SK-N-SH treated with all-trans-retinoic acid at 6 μM for 48 hours (cell line): ENCODE measurements at regions not wholly inside any gene's neighbourhood (a gene's known extent, or its start where the extent isn't known, plus 50 kb on each side); places are given as distances from the start of the nearest gene placed in this dataset.

ENCODE experiments used
- ATAC-seq: fragments of 200-7000 bp; cut with Tn5 transposase; 3 replicates; pipeline ENCODE4 v1.9.1; 2020; ENCODE audit warnings: mild to moderate bottlenecking, moderate library complexity
- ARNTL ChIP-seq: fragments of 450-650 bp; formaldehyde crosslinking; IDR thresholded peaks from 2 replicates; pipeline ENCODE4 v1.5.0; 2020; ENCODE audit warnings: low read depth, mild to moderate bottlenecking, moderate library complexity, borderline replicate concordance
- BACH2 ChIP-seq: fragments of 250-450 bp; sonication (Bioruptor Pico); IDR thresholded peaks from 2 replicates; pipeline ENCODE4 v1.9.0; 2021; ENCODE audit warnings: mild to moderate bottlenecking, borderline replicate concordance
- CREB5 ChIP-seq: fragments of 250-450 bp; sonication (Bioruptor Pico); IDR thresholded peaks from 2 replicates; pipeline ENCODE4 v1.5.1; 2020; ENCODE audit warnings: low read depth, mild to moderate bottlenecking, moderate library complexity
- CSDC2 ChIP-seq: fragments of 250-450 bp; sonication (Bioruptor Pico); IDR thresholded peaks from 2 replicates; pipeline ENCODE4 v1.5.0; 2020; ENCODE audit warnings: mild to moderate bottlenecking, moderate library complexity
- CSRNP3 ChIP-seq: fragments of 250-450 bp; sonication (Bioruptor Pico); IDR thresholded peaks from 2 replicates; pipeline ENCODE4 v1.5.1; 2021; ENCODE audit warnings: mild to moderate bottlenecking, moderate library complexity
- ESRRG ChIP-seq: fragments of 250-450 bp; sonication (Bioruptor Pico); IDR thresholded peaks from 2 replicates; pipeline ENCODE4 v1.6.1; 2021; ENCODE audit warnings: mild to moderate bottlenecking
- GLIS3 ChIP-seq: fragments of 250-450 bp; sonication (Bioruptor Pico); IDR thresholded peaks from 2 replicates; pipeline ENCODE4 v1.5.0; 2020; ENCODE audit warnings: mild to moderate bottlenecking, moderate library complexity
- ISL1 ChIP-seq: fragments of 250-450 bp; sonication (Bioruptor Pico); IDR thresholded peaks from 2 replicates; pipeline ENCODE4 v2.1.2; 2022; ENCODE audit warnings: mild to moderate bottlenecking, moderate library complexity
- OSR1 ChIP-seq: fragments of 250-450 bp; sonication (Bioruptor Pico); IDR thresholded peaks from 2 replicates; pipeline ENCODE4 v1.8.0; 2022; ENCODE audit warnings: moderate library complexity, mild to moderate bottlenecking, inconsistent platforms
- POU6F1 ChIP-seq: fragments of 250-450 bp; sonication (Bioruptor Pico); IDR thresholded peaks from 2 replicates; pipeline ENCODE4 v1.8.0; 2021; ENCODE audit warnings: low read depth, mild to moderate bottlenecking, moderate library complexity, borderline replicate concordance
- PPARA ChIP-seq: fragments of 250-450 bp; sonication (Bioruptor Pico); IDR thresholded peaks from 2 replicates; pipeline ENCODE4 v1.5.0; 2020; ENCODE audit warnings: mild to moderate bottlenecking, borderline replicate concordance
- RARB ChIP-seq: fragments of 250-450 bp; sonication (Bioruptor Pico); IDR thresholded peaks from 2 replicates; pipeline ENCODE4 v1.8.0; 2021; ENCODE audit warnings: mild to moderate bottlenecking, moderate library complexity
- SNAI2 ChIP-seq: fragments of 250-450 bp; sonication (Bioruptor Pico); IDR thresholded peaks from 2 replicates; pipeline ENCODE4 v1.5.0; 2020; ENCODE audit warnings: mild to moderate bottlenecking, moderate library complexity
- TCF4 ChIP-seq: fragments of 250-450 bp; sonication (Bioruptor Pico); IDR thresholded peaks from 2 replicates; pipeline ENCODE4 v1.8.0; 2021; ENCODE audit warnings: mild to moderate bottlenecking, moderate library complexity, borderline replicate concordance
- TOX ChIP-seq: fragments of 250-450 bp; sonication (Bioruptor Pico); IDR thresholded peaks from 2 replicates; pipeline ENCODE4 v1.8.0; 2021; ENCODE audit warnings: mild to moderate bottlenecking, moderate library complexity, borderline replicate concordance
- TSHZ2 ChIP-seq: fragments of 250-450 bp; sonication (Bioruptor Pico); IDR thresholded peaks from 2 replicates; pipeline ENCODE4 v1.5.0; 2020; ENCODE audit warnings: mild to moderate bottlenecking, moderate library complexity
- ZC3H10 ChIP-seq: fragments of 250-450 bp; sonication (Bioruptor Pico); IDR thresholded peaks from 2 replicates; pipeline ENCODE4 v1.5.1; 2021; ENCODE audit warnings: mild to moderate bottlenecking, moderate library complexity
- ZFP3 ChIP-seq: fragments of 250-450 bp; sonication (Bioruptor Pico); IDR thresholded peaks from 2 replicates; pipeline ENCODE4 v1.5.0; 2020; ENCODE audit warnings: mild to moderate bottlenecking, moderate library complexity
- ZFP30 ChIP-seq: fragments of 450-650 bp; formaldehyde crosslinking; IDR thresholded peaks from 2 replicates; pipeline ENCODE4 v1.5.0; 2022; ENCODE audit warnings: mild to moderate bottlenecking, moderate library complexity
- ZNF565 ChIP-seq: fragments of 450-650 bp; formaldehyde crosslinking; conservative IDR thresholded peaks from 2 replicates; pipeline ENCODE4 v1.5.0; 2020; ENCODE audit warnings: low read depth, mild to moderate bottlenecking, moderate library complexity
- ZNF70 ChIP-seq: fragments of 450-650 bp; formaldehyde crosslinking; IDR thresholded peaks from 2 replicates; pipeline ENCODE4 v1.5.0; 2020; ENCODE audit warnings: mild to moderate bottlenecking, moderate library complexity
- ZNF8 ChIP-seq: fragments of 450-650 bp; formaldehyde crosslinking; IDR thresholded peaks from 2 replicates; pipeline ENCODE4 v1.5.0; 2020; ENCODE audit warnings: mild to moderate bottlenecking, moderate library complexity
- TF ChIP-seq, protein P1 (sequence below): fragments of 250-450 bp; sonication (Bioruptor Pico); IDR thresholded peaks from 2 replicates; pipeline ENCODE4 v1.8.0; 2020; ENCODE audit warnings: mild to moderate bottlenecking, moderate library complexity, borderline replicate concordance

DNA sequence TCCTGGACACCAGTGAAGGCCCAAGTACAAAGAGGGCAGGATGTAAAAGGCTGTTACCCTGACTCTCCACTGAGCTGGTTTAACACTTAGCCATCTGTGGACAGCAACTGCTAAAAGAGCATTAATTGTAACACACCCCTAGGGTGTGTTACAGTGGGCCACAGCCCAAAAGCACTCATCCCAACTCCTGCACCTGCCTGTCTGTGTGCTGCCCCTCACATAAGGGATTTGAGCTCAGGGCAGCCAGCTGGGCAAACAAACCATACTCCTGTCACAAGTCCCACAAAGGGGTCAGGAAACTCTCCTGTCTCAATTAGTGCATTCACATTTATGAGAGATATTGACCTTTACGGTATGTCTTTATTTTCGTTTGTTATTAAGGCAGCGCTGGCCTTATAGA lies 833.1 kb upstream of the NXPH2 start (continued):
- no peak for TF ChIP-seq TSHZ2

GRCh38 chr2:139610512-139610911 lies 830.3 kb upstream of the NXPH2 start:
- no peak for TF ChIP-seq ZNF8 (CRISPR knock-in tag)
- no peak for TF ChIP-seq ZNF565 (CRISPR knock-in tag)
- no peak for TF ChIP-seq ZFP3 (CRISPR knock-in tag)
- no peak for TF ChIP-seq CSDC2
- no peak for TF ChIP-seq ZFP30 (CRISPR knock-in tag)
- no peak for TF ChIP-seq PPARA (CRISPR knock-in tag)
- TF ChIP-seq BACH2 (CRISPR knock-in tag) = no peak
- TF ChIP-seq SNAI2 = no peak
- TF ChIP-seq POU6F1 (CRISPR knock-in tag) = no peak
- no peak for TF ChIP-seq TCF4 (CRISPR knock-in tag)
- TF ChIP-seq ARNTL = no peak
- TF ChIP-seq TOX = no peak
- no peak for ATAC-seq

GRCh38 chr2:139609109-139609508 lies 828.9 kb upstream of the NXPH2 start:
- TF ChIP-seq OSR1 (CRISPR knock-in tag) (no peak), CREB5 (CRISPR knock-in tag) (no peak), TSHZ2 (no peak), ZFP3 (CRISPR knock-in tag) (no peak), ZNF70 (CRISPR knock-in tag) (no peak), TOX (no peak), ZNF8 (CRISPR knock-in tag) (no peak), ESRRG (no peak), ISL1 (no peak), RARB (CRISPR knock-in tag) (no peak), ARNTL (no peak), ZC3H10 (CRISPR knock-in tag) (no peak), ZNF565 (CRISPR knock-in tag) (no peak), BACH2 (CRISPR knock-in tag) (no peak), SNAI2 (no peak), CSRNP3 (CRISPR knock-in tag) (no peak), CSDC2 (no peak), GLIS3 (CRISPR knock-in tag) (no peak)
- TF ChIP-seq, protein P1, sequence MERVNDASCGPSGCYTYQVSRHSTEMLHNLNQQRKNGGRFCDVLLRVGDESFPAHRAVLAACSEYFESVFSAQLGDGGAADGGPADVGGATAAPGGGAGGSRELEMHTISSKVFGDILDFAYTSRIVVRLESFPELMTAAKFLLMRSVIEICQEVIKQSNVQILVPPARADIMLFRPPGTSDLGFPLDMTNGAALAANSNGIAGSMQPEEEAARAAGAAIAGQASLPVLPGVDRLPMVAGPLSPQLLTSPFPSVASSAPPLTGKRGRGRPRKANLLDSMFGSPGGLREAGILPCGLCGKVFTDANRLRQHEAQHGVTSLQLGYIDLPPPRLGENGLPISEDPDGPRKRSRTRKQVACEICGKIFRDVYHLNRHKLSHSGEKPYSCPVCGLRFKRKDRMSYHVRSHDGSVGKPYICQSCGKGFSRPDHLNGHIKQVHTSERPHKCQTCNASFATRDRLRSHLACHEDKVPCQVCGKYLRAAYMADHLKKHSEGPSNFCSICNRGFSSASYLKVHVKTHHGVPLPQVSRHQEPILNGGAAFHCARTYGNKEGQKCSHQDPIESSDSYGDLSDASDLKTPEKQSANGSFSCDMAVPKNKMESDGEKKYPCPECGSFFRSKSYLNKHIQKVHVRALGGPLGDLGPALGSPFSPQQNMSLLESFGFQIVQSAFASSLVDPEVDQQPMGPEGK (CRISPR knock-in tag) = no peak
- ATAC-seq = no peak
